GM21367 (cell line): ENCODE measurements at regions not wholly inside any gene's neighbourhood (a gene's known extent, or its start where the extent isn't known, plus 50 kb on each side); places are given as distances from the start of the nearest gene placed in this dataset.

ENCODE experiments used
- ATAC-seq: cut with Tn5 transposase; IDR thresholded peaks from one replicate; pipeline ENCODE4 v1.9.1; 2021; ENCODE audit not compliant: unreplicated experiment

DNA sequence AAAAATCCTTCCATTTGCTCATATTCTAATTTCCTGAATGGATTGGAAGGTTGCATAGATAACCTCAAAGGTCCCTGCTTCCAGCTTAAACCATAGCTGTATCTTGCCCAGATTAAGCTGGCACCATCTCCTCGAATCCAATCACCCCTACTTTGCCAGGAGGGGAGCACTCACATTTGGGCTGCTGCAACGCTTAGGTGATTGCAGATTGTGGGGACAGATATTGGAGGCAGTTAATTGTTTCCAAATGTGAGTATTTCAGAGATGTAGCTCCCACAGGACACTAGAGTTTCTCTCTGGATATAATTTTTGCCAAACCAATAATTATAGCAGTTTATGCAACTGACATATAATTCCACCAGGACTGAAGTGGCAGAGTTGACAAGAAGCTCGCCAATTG, 53.5 kb upstream of the ACSL1 start:
- no peak for ATAC-seq

DNA sequence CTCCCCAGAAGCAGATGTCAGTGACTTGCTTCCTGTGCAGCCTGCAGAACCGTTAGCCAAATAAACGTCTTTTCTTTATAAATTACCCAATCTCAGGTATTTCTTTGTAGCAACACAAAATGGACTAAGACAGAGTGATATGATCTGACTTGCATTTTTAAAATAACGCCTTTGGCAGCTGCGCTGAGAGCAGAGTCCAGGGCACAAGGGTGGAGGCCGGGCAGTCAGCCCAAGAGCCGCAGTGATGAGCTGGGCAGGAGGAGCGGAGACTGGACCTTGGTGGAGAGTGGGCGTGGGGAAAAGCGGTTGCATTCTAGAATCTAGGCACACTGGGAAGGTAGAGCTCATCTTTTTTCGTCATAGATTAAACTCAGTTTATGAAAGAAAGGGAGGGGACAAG, 56.5 kb upstream of the ACSL1 start:
- no peak for ATAC-seq

DNA sequence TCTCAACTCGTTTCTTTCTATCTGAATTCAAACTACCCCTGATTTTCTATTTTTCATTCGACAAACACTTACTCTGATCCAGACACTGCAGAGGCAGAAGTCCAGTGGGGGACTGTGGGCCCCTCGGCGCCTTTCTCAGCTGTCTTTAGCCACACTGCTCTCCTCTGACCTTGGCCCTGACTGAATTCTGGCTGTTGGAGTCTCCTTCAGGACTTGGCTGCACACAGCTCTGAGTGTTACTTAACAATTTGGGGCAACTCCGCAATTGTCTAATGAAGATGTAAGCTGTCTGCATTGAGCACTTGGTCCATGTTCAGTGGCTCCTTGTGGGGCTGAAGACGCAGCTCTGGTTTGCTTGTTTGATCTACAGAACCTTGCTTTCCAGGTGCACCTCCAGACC, 57.3 kb upstream of the ACSL1 start:
- ATAC-seq: no peak

DNA sequence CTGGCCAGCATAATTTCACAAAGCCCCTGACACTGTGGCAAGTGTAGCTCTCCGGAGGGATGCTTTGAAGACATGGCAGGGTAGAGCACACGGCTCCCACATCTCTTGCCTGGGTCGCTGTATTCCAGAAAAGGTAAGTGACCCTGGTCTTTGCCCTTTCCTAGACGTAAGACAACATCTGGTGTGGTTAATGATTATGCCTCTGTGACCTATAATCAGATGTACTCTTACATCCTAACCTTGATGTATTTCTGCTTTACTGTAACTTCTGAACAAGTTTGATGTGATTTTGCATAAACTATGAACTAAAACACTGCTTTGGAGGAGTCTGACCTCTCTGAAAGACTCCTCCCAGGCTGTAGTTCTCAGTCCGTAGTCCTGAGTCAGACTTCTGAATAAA, 59.1 kb upstream of the ACSL1 start:
- no peak for ATAC-seq

DNA sequence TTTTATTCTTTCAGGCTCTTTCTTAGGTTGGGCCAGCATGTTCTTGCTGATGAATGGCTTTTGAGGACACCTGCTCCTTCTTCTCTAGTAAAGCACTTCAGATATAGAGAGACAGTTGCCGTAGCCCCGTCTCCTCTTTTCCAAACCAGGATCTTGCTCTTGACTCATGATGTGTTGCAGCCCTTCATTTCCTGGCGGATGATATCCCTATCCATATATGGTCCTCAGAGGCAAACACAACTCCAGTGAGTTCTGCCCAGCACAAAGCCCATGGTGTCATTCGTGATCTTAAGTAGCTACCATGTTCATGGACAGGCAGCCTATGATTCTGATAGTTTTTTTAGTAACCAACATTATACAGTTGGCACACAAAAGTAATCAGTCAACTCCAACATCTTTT, 59.8 kb upstream of the ACSL1 start:
- ATAC-seq: no peak

DNA sequence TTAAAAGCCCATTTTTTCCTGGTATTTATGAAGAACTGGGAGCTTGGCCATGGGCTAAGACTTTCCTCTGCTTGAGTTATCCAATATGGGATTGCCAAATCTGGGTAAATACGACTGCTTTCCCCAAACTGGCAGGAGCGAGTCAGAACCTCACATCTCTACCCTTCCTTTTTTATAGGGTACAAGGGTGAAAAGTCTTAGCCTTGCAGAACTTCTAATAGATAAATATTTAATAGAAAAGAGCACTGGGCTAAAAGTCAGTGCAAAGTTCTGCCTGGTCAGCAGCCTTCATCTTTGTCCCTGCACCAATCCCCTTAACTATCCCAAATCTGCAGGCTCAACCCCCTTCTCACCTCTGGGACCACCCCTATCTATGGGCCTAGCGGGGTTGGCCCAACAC, 61.6 kb upstream of the ACSL1 start:
- ATAC-seq: no peak

DNA sequence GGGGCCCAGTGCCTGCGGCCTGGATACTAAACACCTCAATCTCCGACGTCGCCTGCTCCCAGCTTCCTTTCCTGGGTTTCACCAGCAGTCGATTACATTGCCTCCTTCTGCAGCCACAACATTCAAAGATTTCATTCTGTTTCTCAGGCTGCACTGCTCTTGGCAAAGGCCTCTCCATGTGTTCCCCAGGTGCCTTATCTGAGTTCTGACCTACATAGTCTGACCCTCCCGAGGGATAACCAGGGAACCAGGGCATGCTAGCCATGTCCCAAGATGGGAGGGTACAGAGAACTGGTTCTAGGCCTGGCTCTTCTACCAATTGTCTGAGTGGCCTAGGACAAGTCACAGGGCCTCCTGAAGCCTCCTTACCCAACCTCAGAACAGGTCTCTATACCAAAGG, 62.2 kb upstream of the ACSL1 start:
- no peak for ATAC-seq

DNA sequence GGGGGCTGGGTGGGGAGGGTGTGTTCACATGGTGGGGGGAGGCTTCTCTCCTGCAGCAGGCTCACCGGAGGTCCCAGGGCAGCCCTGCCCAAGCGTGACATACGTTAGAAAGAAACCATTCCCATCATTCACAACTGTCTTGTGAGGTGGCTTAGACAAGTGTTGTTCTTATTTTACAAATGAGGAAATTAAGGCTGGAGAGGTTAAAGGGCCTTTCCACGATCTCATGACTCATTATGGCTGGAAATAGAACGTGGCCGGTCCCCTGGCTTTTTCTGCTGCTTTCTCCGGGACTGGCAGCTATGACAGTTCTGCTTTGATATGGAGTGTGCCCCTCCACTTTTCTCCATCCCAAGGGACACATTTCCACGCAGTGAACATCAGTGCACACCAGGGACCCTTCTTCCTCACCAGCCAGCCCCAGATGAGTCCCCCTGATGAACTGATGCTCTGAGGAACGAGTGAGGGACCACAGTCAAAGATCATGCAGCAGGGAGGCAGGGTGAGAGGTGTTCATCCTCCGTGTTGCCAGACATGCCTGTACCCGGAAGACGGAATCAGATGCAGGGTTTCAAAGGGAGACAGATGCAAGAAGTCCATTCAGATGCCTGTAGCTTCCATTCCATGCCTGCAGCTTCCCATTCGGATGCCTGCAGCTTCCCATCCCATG, 64.0 kb upstream of the ACSL1 start:
- ATAC-seq: no peak

DNA sequence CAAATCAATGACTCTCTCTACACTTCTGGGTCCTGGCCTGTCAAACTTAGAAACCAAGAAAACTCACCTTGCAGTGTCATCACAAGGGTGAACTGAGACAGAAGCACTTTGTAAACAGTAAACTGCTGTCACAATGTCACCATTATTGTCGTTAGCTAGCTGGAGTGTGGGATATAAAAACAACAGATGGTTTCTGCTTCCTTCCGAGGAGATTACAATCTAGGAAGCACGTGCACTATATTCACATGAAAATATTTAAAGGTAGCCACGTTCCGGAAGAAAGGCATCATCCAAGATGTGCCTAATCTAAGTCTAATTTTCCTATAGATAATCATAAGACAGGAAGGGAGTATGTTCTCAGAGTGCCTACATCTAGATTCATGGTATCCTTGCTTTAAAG, 64.7 kb upstream of the ACSL1 start:
- ATAC-seq: no peak

DNA sequence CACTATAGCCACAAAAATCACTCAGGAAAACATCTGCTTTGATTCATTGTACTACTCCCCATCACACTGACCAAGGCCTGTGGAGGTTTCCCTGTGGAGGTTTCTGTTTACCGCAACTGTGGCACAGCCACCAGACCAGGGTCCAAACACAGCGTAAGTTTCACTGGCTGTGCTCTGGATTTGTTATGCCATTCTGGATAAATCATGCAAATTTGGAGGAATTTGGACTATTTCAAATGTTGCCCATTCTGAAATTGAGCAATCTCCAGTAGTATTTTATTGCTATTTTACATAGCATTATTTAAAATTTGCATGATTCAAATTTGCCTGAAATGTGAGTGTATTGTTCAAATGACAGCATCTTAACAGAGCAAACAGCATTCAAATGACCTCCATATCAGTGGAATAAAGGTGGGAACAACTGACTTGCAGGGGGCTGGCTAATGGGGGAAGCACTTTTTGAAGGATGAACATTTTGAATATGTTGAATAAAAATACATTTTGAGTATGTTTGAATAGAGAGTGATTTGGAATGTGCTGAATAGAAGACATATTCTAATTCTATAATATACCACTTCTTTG, 66.1 kb upstream of the ACSL1 start:
- ATAC-seq: no peak

DNA sequence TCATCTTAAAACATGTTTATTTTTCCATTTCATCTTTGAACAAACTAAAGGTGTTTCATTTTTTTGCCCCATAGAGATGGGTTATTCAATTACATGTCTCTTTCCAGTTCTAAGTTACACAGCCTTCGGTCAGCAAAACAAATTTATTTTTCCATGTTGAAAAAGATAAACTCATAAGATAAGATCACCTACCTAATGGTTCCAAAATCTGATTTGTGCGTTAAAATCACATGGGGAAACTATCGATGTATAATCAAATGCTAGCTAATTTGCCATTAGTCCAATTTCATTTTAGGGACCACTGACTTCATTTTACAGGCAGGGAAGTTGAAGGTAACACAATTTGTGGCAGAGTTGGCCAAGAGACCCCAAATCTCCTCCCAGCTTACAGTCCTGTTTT, 67.2 kb upstream of the ACSL1 start:
- no peak for ATAC-seq

DNA sequence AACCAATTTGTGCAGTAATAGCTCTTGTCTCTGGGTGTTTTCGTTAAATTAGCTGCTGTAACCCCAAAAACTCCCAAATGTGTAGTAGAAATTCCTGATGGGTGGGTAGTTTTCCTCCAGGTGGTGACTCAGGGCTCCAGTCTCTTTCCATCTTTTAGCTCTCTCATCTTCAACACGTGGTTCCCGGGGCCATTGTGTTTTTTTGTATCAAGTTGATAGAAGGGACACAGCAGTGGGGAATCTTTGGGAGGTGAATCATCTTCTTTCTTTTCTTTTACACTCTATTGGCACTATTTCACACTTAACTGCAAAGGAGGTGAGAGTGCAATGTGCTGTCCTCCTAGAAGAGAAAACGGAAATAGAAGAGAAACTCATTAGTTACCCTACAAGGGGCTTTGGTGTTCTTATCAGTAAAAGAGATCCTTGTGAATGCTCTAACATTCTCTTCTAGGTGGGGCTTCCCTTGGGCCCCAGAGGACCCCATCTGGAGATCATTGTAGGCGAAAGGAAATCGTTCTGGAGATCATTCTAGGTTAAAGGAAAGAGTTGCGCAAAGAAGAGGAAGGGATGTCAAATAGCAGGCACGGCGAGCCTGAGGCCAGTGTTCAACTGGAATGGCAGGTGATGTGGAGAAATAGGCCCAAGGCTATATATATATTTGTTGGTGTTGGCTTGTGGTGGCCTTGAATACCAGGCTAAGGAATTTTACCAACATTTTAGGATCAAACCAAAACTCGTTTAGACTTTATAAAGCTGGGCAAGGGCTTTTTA, 68.2 kb upstream of the ACSL1 start:
- ATAC-seq: no peak

DNA sequence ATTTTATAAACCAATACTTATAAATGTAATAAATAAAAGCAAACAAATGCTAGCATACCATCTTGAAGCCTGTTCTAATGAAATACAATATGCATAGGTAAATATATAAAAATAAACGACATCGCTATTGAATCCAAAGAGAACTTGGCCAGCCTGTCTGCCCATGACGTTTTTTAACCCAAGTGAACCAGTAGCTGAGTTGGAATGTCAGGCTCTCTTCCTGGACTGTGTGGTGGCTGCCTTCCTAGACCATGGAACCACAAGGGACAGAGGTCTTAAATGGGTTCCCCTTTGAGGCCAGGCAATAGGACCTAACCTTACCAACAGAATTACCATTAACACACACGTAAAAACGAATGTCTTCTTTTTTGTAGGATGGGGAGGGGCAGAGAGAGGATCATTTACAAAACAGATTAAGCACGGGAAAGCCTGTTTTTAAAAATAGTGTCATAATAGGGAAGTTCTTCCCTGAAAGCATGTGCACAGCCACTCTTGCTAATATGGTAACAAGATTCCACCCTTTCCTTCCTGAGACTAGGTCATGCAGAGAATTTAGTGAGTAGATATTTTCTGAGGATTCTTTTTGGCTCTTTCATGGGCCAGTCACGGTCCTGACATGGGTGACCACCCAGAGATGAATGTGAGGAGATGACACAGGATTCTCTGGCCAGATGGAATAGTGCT, 69.4 kb upstream of the ACSL1 start:
- no peak for ATAC-seq

DNA sequence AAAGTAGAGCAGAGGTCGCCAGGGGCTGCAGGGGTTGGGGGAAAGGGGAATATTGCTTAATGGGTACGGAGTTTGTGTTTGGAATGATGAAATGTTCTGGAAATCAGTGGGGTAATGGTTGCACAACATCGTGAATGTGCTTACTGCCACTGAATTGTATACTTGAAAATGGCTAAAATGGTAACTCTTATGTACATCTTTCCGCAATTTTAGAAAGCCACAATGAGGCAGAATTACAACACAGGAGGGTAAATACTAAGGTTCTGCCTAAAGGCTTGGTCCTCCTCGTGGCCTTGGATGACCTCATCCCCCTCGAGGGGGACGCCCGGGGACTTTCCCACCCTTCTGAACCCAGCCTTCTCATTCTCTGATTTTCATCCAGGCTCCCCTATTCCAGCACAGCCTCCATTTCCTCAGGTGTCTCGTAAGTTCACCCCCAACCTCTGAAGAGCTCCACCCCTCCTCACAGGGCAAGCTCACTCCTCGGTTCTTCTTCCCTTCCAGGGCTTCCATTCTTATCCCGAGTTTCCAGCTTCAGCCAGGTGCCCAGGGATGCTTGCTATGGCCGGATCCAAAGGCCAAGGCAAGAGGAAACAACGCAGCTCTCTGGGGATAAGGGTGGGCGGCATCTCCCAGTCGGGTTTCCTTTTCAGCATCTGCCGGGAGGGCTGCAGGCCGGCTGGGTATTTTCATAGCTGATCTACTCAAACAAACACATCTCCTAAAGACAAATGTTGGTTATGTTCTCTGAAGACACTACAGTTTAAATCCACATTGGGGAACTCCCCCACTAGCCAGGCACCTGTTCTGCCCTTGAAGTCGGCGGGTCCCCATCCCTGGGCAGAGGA, 71.3 kb upstream of the ACSL1 start:
- peak; percentile 63 for ATAC-seq

DNA sequence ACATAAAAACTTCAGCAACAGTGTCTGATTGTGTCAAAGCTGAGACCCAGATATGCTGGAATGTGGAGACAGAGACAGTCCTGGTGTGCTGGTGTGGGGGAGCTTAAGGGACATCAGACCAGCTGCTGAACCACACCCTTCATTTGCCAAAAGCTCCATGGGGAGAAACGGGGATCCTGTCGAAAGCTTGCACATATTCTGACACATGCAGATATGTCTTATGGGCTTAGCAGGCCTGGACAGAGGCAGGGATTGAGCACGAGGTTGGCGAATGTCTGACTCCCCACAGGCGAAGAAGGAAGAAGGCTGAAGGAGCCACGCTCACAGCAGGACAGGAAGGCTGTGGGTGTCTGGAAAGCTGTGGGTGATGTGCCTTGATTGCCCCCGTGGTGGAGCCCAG, 72.1 kb upstream of the ACSL1 start:
- ATAC-seq: no peak

DNA sequence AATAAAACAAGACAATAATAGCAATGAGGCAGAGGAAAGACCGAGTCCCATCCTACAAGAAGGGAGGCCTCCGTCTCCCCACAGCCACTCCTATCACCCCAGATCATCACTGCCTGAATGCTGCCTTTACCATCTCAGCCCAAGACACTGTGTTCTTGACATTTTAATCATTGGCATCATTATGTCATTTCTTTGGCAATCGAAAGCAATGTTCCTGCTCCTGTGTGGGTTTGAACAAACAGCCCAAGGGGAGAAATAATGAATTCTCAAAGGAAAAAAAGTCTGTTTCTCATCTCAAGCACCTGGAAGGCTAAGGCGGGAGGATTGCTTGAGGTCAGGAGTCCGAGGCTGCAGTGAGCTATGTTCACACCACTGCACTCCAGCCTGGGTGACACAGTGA, 73.0 kb upstream of the ACSL1 start:
- ATAC-seq: no peak

DNA sequence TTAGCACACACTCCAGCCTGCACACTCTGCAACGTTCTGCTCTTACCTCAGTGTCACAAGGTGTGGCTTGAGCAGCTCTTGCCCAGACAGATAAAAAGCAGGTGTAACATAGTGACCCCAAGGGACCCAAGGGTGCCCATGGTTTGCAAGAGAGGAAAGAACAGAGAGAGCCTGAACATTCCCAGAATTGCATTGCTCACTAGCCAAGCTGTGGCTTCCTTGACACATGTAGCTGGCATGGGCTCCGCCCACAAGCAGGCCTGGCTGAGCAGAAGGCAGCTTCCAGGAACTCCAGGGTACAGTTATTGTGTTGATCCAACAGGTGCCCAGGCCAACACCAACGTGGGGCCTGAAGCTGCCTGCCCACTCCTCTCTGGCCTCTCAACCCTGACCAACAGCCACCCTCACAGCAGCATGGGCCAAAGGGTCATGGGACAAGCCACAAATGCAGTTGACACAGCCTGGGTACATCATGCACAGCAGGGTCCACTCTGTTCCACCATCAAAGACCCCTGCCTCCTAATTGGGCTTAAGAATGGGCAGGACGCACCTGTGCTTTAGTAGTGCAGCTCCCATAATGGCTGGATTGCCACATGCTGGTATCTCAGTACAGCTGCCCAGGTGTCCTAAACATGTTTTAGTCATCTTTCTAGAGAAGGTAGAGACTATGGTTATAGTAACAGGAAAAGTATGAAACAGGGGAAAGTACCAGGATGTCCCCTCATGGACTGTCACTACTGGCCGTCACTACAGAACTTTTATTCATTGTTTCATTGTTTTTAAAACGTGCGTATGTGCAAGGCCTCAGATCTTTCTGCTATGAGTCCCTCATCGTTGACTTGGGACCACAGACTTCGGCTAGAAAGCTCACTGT, 73.7 kb upstream of the ACSL1 start:
- no peak for ATAC-seq

DNA sequence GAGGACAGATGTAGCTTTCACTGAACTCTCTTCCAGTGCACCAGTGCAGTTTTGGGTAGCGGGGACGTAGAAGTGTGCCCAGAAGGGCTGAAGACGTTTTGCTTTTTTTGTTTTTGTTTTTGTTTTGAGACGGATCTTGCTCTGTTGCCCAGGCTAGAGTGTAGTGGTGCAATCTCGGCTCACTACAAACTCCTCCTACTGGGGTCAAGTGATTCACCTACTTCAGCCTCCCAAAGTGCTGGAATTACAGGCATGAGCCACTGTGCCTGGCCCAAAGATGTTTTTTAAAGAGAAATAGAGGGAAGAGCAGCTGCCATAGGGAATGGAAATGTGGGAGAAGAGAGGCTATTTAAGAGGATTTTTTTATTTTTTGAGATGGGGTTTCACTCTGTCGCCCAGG, 74.4 kb upstream of the ACSL1 start:
- ATAC-seq: no peak

DNA sequence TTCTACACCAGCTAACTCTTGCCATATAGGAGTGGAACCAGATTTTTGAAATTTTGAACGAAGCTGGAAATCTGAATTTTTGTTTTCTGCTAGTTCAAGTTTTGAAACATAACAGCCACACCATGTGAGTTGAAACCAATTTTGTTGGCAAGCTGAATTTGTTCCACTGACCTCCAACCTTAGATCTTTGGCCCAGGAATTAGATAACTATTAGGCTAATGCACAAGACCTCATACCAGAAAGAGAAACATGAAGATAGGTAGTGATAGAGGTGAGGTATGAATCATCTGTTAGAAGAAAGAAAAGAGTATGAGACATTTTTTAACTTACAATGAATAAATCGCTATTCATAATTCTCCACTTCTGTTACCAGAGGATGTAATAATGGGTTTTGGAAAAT, 76.8 kb upstream of the ACSL1 start:
- no peak for ATAC-seq

DNA sequence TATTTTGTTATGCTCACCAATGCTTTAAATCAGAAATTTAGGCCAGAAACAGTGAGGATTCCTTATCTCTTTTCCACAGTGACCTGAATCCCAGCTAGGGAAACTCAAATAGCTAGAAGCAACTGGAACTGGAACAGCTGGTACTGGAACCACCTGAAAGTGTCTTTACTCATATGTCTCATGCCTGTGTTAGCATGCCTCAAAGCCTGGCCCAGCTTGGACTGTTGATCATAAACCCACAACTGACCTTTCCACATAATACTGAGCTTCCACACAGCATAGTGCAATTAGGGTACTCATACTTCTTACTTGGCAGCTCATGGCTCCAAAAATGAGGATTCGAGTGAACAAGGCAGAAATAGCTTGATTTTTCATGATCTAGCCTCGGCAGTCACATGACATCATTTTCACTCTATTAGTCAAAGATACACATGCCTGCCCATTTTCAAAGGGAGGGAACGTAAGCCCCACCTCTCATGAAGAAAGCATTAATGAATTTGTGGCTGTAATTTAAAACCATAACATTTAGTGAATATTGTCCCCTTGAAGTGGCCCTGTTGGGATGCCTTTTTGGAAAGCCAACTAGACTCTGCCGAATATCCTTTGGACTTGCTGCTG, 80.8 kb upstream of the ACSL1 start:
- ATAC-seq: no peak
